ENCODE measurements at regions not wholly inside any gene's neighbourhood (a gene's known extent, or its start where the extent isn't known, plus 50 kb on each side); places are given as distances from the start of the nearest gene placed in this dataset.
A peak's percentile ranks its signal among the peaks of the same experiment; 100 is the strongest.

DNA sequence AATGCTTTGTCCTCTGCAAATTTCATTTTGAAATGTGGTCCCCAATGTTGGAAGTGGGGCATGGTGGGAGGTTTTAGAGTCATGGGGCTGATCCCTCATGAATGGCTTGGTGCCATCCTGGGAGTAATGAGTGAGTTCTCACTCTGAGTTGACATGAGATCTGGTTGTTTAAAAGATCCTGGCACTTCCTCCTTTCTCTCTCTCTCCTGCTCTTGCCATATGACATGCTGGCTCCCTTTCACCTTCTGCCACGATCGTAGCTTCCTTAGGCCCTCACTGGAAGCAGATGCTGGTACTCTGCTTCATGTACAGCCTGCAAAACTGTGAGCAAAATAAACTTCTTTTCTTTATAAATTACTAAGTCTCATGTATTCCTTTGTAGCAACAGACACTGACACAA, 262.0 kb downstream of the IL15 start:
- no peaks in the 10 kb centered on the region for H3K23me2 ChIP-seq (ENCODE audit: insufficient read length, low read depth, low read length, poor library complexity, severe bottlenecking)
- peaks cover 8% of the 10 kb centered on the region; the same call in 1 of the 2 replicates for H3K4me1 ChIP-seq (ENCODE audit: insufficient read depth, low read length)
- H2BK120ac ChIP-seq (ENCODE audit: low read depth, low read length, poor library complexity, severe bottlenecking): no peak overlapping the region
- no peak overlapping the region for H2AK5ac ChIP-seq (ENCODE audit: insufficient read length, low read length)
- H3K79me1 ChIP-seq (ENCODE audit: insufficient read depth, low read depth, low read length, poor library complexity, severe bottlenecking): no peaks in the 10 kb centered on the region
- H3K27me3 Mint-ChIP-seq (ENCODE audit: low read depth): no peaks in the 10 kb centered on the region
- H4K91ac ChIP-seq (ENCODE audit: insufficient read length, low read depth, low read length): no peak overlapping the region
- no peak overlapping the region for H3K18ac ChIP-seq (ENCODE audit: insufficient read length, low read depth, low read length)
- H3K4me3 Mint-ChIP-seq: no peak overlapping the region
- peaks cover 29 to 39% of the 10 kb centered on the region in 2 experiments for H3K4me1 Mint-ChIP-seq
- H3K23ac ChIP-seq (ENCODE audit: insufficient read length, low read depth, low read length): no peak overlapping the region
- H3K9ac ChIP-seq (ENCODE audit: extremely low read depth, insufficient read length, low read length): no peak overlapping the region
- no peaks in the 10 kb centered on the region for H3K27me3 ChIP-seq (ENCODE audit: insufficient read depth, low read length)
- H3K4me2 ChIP-seq (ENCODE audit: insufficient read depth, insufficient read length, low read length): no peak overlapping the region
- H2BK12ac ChIP-seq (ENCODE audit: insufficient read length, low read depth, low read length): no peak overlapping the region
- no peaks in the 10 kb centered on the region for H3K79me2 ChIP-seq (ENCODE audit: insufficient read depth, low read length)
- no peak overlapping the region for H3K4ac ChIP-seq (ENCODE audit: low read depth, low read length)
- H3K9me3 Mint-ChIP-seq: peaks cover 5 to 7% of the 10 kb centered on the region in 2 experiments; a peak in 4 of 5 replicates
- no peak overlapping the region for H4K5ac ChIP-seq (ENCODE audit: insufficient read length, low read depth, low read length)
- no peak overlapping the region for H3K27ac ChIP-seq (ENCODE audit: insufficient read length, low read depth, low read length)
- no CpG with 5 or more reads among the region's 2 CpGs for WGBS (ENCODE audit: extremely low coverage, insufficient read length, low lambda C conversion rate)
- H2BK5ac ChIP-seq (ENCODE audit: insufficient read length, low read length): no peak overlapping the region
- DNase-seq: no peak
- peaks cover 0 to 9% (median 4%) of the 10 kb centered on the region in 3 experiments; a peak in 6 of 7 replicates for H3K36me3 Mint-ChIP-seq (ENCODE audit: insufficient read depth in 1 of 3, low read depth in 3 of 3)
- H3K9me3 ChIP-seq (ENCODE audit: control insufficient read depth, low read depth, low read length): no peaks in the 10 kb centered on the region
- H3K14ac ChIP-seq (ENCODE audit: insufficient read depth, low read length): no peak overlapping the region
- no peak overlapping the region for H3T11ph ChIP-seq (ENCODE audit: low read length)
- peak overlapping the region; percentile 45 for H2AFZ ChIP-seq (ENCODE audit: low read length)
- H3K56ac ChIP-seq (ENCODE audit: insufficient read length, low read depth, low read length): no peak overlapping the region
- TF ChIP-seq, protein P1, sequence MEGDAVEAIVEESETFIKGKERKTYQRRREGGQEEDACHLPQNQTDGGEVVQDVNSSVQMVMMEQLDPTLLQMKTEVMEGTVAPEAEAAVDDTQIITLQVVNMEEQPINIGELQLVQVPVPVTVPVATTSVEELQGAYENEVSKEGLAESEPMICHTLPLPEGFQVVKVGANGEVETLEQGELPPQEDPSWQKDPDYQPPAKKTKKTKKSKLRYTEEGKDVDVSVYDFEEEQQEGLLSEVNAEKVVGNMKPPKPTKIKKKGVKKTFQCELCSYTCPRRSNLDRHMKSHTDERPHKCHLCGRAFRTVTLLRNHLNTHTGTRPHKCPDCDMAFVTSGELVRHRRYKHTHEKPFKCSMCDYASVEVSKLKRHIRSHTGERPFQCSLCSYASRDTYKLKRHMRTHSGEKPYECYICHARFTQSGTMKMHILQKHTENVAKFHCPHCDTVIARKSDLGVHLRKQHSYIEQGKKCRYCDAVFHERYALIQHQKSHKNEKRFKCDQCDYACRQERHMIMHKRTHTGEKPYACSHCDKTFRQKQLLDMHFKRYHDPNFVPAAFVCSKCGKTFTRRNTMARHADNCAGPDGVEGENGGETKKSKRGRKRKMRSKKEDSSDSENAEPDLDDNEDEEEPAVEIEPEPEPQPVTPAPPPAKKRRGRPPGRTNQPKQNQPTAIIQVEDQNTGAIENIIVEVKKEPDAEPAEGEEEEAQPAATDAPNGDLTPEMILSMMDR (conservative IDR thresholded peaks at IDR 0.05): no peak
- H3K27ac Mint-ChIP-seq: peak overlapping the region in 1 of 3 experiments; percentile 12; a peak in 1 of 7 replicates
- H4K8ac ChIP-seq (replicated peaks; ENCODE audit: insufficient read length, low read depth, low read length): no peak overlapping the region
- H4K20me1 ChIP-seq (ENCODE audit: control insufficient read depth, insufficient read depth, insufficient read length): no peaks in the 10 kb centered on the region
- no peak overlapping the region for H2BK20ac ChIP-seq (ENCODE audit: low read depth, low read length, poor library complexity, severe bottlenecking)
- H2BK15ac ChIP-seq (ENCODE audit: low read depth, low read length): no peak overlapping the region

Measured in H9 (cell line).